Stimulated activated CD4-positive, alpha-beta T cell treated with anti-CD3 and anti-CD28 coated beads, TNF-alpha, amount 100 ng/mL, for 48 hours (primary cell): ENCODE measurements at regions not wholly inside any gene's neighbourhood (a gene's known extent, or its start where the extent isn't known, plus 50 kb on each side); places are given as distances from the start of the nearest gene placed in this dataset.
"Not testable (repeated sequence)": the region's sequence is repeated elsewhere in the genome, so short reads cannot be mapped to it uniquely, and the experiment has no call there.

Experiments
- DNase-seq, 3 donors: peaks; one replicate each; pipeline ENCODE4 v3.0.0-alpha.2; 2020; ENCODE audit warnings: low read depth in 3 of 3

DNA sequence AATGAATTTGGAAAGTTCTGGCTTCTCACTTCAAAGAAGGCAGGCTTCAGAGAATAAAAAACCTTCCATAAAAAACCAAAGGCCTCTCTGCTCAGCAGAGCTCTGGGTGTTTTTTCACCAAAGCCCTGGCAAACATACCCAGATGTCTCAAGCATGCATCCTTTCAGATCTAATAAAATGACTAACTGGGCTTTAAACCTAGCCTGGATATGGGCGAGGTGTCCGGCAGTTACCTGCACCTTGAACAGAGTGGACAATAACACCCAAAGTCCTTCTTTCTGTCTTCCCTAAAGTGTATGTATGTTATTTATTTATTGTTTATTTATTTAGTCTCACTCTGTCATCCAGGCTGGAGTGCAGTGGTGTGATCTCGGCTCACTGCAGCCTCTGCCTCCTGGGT, 469.3 kb downstream of the XYLT1 start:
- no peak for DNase-seq

GRCh38 chr16:17002565-17002964, 468.2 kb downstream of the XYLT1 start:
- DNase-seq, result no peak

DNA sequence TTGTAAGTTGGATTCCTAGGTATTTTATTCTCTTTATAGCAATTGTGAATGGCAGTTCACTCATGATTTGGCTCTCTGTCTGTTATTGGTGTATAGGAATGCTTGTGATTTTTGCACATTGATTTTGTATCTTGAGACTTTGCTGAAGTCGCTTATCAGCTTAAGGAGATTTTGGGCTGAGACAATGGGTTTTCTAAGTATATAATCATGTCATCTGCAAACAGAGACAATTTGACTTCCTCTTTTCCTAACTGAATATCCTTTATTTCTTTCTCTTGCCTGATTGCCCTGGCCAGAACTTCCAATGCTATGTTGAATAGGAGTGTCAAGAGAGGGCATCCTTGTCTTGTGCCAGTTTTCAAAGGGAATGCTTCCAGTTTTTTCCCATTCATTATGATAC, 464.8 kb downstream of the XYLT1 start:
- DNase-seq, result not testable (repeated sequence)

DNA sequence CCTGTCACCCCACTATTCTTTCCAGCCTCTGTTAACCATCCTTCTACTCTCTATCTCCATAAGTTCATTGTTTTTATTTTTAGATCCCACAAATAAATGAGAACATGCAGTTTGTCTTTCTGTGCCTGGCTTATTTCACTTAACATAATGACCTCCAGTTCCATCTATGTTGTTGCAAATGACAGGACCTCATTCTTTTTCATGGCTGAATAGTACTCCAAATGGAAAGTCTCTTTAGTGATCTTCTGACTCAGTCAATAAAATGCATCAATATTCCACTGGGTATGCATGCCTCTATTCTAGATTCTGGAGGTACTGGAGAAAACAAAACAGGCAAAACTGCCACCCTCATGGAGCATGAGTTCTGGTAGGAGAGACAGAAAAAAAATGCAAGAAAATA, 459.0 kb downstream of the XYLT1 start:
- DNase-seq, result no peak

GRCh38 chr16:17013038-17013437, 457.7 kb downstream of the XYLT1 start:
- DNase-seq, result no peak

GRCh38 chr16:17014484-17015121, 456.2 kb downstream of the XYLT1 start:
- no peak for DNase-seq

GRCh38 chr16:17015702-17016101, 455.1 kb downstream of the XYLT1 start:
- no peak for DNase-seq

DNA sequence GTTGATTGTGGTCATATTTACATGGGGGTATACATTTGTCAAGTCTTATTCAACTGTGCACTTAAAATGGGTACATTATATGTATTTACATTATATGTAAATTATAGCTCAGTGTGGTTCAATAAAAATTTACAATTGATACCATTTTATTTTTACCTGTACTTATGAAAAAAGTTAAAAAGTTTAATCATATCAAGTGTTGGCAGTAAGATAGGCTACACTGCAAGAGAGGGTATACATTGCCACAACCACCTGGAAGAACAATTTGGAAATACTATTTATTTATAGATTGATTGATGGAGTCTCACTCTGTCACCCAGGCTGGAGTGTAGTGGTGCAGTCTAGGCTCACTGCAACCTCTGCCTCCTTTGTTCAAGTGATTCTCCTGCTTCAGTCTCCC, 453.3 kb downstream of the XYLT1 start:
- DNase-seq, result no peak

- no peak for DNase-seq
These were observed 452.2 kb downstream of the XYLT1 start for GRCh38 chr16:17018585-17018939.

GRCh38 chr16:17019366-17019765, 451.4 kb downstream of the XYLT1 start:
- DNase-seq, result no peak

GRCh38 chr16:17023606-17024005, 447.2 kb downstream of the XYLT1 start:
- no peak for DNase-seq

- DNase-seq, result no peak
These were observed 446.2 kb downstream of the XYLT1 start for GRCh38 chr16:17024514-17024913.

DNA sequence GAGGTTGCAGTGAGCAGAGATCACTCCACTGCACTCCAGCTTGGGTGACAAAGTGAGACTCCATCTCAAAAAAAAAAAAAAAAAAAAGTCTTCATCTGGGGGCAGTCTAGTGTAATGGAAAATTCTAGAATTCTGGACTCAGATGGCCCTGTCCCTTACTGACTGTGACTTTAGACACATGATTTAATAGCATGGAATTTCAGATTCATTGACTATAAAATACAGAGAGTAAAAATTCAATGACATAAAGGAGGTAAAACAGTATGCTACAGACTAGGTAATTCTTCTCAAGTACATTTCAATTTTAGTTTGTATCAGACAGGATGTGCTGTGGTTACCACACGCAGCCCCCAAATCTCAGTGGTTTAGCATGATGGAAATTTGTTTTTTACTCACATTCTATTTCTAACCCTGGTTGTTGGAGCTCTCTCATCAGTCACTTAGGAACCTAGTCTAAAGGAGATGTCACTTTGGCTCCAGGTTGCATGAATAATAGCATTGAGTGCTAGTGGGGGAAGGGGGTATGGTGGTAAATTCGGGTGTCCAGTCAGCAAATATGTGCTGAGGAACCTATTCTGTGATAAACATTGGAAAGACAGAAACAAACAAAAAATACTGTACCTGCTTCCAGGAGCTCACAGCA, 444.0 kb downstream of the XYLT1 start:
- peak in 1 of 3 donors; percentile 14 for DNase-seq

DNA sequence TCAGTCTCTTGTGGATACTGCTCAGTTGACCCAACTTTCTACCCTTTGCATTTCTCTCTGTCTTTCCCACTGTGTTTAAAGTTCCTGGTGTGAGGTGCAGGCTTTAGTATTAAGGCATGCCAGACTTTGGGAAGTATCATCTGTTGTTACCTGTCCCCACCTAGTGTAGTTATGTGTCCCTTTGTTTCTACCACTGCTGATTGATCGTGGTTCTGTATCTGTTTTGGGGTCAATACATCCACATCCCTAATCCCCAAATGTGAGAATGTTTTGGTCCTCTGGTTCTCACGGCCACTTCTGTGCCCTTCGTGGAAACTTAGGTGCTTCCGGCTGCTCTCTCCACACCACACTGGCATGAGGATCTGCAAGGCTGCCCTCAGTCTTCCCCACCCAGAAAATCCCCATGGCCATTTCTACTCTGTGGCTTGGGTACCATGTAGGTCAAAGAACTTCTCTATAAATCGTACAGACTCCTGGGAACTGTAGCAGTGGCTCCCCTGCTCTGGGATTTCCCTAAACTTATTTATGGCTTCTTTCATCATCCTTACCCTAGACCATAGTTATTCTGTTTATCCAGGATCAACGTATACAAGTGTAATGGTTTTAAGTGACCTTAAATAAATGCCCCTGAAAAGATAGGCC, 443.2 kb downstream of the XYLT1 start:
- DNase-seq, result no peak

GRCh38 chr16:17029602-17030350, 441.0 kb downstream of the XYLT1 start:
- DNase-seq, result no peak

DNA sequence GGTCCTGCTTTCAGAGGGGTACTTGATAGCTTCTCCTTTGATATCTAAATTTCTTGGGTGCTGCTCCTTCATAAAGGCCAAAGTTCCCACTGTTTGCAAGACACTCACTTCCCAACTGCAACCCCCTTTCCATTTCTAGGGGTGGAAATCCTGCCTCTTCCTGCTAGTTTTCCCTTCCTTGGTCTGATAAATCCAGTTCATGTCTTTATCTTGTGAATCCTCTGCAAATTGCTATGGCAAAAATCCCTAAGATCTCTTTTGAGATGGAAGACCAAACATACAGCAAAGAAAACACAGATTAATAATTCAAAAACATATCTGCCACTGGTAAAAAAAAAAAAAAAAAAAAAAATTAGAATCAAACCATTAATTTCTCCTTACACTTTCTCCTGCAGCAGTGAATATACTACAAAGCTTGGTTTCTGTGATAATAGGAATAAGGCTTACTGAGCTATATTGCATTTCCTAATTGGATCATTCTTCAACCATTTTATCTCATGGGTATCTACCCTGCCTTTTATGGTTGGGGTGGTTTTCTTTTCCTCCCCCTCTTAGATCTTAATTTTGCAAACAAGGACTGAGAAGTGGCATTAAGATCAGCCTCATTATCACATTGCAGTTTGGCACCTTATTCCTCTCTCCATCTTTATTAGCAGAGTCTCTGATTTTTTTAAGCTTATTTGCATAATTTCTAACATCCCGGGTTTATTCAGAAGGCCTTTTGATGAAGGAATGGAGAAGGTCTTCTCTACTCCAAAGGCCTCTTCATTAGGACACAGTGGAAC, 439.1 kb downstream of the XYLT1 start:
- no peak for DNase-seq

DNA sequence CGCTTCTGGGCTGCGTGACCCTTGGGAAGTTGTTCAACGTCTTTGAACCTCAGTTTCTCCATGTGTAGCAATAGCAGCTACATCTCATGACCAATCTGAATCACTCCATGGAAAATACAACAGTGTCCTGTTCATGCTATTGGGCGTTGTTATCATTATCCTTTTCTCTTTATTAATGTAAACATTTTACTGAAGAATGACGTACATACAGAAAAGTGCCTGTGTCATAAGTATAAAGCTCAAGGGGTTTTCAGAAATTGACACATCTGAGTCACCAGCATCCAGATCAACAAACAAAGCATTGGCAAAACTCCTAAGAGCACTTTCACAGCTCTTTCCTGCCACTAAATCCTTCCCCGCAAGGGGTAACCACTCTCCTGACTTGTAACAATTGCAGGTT, 438.4 kb downstream of the XYLT1 start:
- DNase-seq, result no peak

GRCh38 chr16:17034477-17035252, 436.1 kb downstream of the XYLT1 start:
- DNase-seq, result no peak

- no peak for DNase-seq
These were observed 433.3 kb downstream of the XYLT1 start for GRCh38 chr16:17037499-17037898.

DNA sequence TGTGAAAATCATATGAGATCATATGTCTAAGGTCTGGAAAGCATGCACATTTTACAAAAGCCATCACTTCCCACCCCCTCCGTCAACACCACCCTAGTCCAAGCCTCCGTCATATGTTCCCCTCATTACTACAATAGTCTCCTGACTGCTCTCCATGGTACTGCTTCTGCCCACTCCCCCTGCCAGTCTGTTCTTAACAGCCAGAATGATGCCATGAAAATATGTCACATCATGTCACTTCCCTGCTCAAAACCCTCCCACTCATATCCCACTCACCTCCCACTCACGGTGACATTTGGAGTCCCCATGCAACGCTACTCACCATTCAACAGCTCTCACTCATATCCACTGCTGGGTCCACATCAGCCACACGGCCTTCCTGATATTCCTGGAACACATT, 432.3 kb downstream of the XYLT1 start:
- DNase-seq, result no peak

DNA sequence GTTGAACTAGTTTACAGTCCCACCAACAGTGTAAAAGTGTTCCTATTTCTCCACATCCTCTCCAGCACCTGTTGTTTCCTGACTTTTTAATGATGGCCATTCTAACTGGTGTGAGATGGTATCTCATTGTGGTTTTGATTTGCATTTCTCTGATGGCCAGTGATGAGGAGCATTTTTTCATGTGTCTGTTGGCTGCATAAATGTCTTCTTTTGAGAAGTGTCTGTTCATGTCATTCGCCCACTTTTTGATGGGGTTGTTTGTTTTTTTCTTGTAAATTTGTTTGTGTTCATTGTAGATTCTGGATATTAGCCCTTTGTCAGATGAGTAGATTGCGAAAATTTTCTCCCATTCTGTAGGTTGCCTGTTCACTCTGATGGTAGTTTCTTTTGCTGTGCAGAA, 421.7 kb downstream of the XYLT1 start:
- DNase-seq, result not testable (repeated sequence)
